ENCODE measurements at regions not wholly inside any gene's neighbourhood (a gene's known extent, or its start where the extent isn't known, plus 50 kb on each side); places are given as distances from the start of the nearest gene placed in this dataset.

DNA sequence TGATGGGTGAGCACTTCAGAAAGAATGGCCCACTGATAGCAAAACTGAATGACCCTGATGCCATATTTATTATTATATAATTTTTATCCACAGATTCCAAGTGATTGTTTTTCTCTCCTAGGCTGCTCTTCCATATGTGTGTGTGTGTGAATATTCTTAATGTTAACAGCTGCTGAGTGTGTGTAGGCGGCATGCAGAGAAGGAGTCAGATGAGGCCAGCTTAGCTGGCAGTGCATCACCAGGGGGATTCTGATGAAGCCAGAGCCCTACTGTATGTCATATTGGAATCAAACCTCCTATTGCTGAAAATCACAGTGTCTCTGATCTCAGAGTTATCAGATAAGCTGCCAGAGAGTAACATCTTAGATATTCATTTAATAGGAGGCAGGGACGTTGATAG, 177.1 kb downstream of the DMAC1 start:
- no peak for DNase-seq (ENCODE audit: low spot score)
- CTCF ChIA-PET (ENCODE audit: unreplicated experiment), result no interaction called here
- no TSS peak for BruUV-seq (replicated peaks)
- no peak overlapping the region for H3K4me3 ChIP-seq (ENCODE audit: low read depth, low read length, poor library complexity, severe bottlenecking)
- no peaks in the 10 kb centered on the region for H3K4me1 ChIP-seq (ENCODE audit: insufficient read depth, low read length, poor library complexity, severe bottlenecking)
- H3K4me2 ChIP-seq (ENCODE audit: low read length), result no peak overlapping the region
- H2AFZ ChIP-seq (ENCODE audit: low read length), result no peak overlapping the region
- intact Hi-C loops (cut with micrococcal nuclease; ENCODE audit: unreplicated experiment), result no loop called here
- no peaks in the 10 kb centered on the region for H3K9me3 ChIP-seq (ENCODE audit: low read length)
- H3K27ac ChIP-seq (ENCODE audit: low read depth, low read length, poor library complexity, severe bottlenecking), result no peak overlapping the region
- no peaks in the 10 kb centered on the region for H3K9me2 ChIP-seq (ENCODE audit: insufficient read depth, low read length)
- no peaks in the 10 kb centered on the region for H4K20me1 ChIP-seq (ENCODE audit: insufficient read depth, low read length)
- TF ChIP-seq, protein P1, sequence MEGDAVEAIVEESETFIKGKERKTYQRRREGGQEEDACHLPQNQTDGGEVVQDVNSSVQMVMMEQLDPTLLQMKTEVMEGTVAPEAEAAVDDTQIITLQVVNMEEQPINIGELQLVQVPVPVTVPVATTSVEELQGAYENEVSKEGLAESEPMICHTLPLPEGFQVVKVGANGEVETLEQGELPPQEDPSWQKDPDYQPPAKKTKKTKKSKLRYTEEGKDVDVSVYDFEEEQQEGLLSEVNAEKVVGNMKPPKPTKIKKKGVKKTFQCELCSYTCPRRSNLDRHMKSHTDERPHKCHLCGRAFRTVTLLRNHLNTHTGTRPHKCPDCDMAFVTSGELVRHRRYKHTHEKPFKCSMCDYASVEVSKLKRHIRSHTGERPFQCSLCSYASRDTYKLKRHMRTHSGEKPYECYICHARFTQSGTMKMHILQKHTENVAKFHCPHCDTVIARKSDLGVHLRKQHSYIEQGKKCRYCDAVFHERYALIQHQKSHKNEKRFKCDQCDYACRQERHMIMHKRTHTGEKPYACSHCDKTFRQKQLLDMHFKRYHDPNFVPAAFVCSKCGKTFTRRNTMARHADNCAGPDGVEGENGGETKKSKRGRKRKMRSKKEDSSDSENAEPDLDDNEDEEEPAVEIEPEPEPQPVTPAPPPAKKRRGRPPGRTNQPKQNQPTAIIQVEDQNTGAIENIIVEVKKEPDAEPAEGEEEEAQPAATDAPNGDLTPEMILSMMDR (conservative IDR thresholded peaks at IDR 0.05; ENCODE audit: low read length), result no peak
- TF ChIP-seq EZH2phosphoT487 (IDR thresholded peaks at IDR 0.05; ENCODE audit: borderline replicate concordance, low read depth, low read length), result no peak
- H3K36me3 ChIP-seq (ENCODE audit: insufficient read depth, low read length), result no peaks in the 10 kb centered on the region
- no peaks in the 10 kb centered on the region for H3K79me2 ChIP-seq (ENCODE audit: insufficient read depth, low read depth, low read length)
- POLR2A ChIA-PET, result no interaction called here

DNA sequence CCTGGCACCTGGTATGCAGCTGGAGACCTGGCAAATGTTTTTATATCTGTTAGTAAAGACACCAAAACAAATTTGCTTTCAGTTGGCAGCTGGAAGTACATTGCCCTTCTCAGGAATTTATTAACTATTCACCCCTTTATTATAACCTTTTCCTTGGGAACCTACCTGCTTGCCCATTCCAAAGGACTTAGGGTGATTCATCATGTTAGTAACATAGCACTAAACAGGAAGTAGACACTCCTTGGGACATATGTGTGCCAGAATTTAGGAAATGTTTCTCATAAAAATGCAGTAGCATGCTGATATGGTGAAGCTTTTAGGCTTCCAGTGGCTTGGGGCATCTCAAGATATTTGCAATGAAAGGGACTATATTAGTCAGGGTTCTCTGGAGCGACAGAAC, 184.2 kb downstream of the DMAC1 start:
- Histone ChIP-seq H4K20me1 (ENCODE audit: insufficient read depth, low read length) (no peaks in the 10 kb centered on the region), H2AFZ (ENCODE audit: low read length) (no peak overlapping the region), H3K4me1 (ENCODE audit: insufficient read depth, low read length, poor library complexity, severe bottlenecking) (no peaks in the 10 kb centered on the region), H3K4me2 (ENCODE audit: low read length) (no peak overlapping the region), H3K79me2 (ENCODE audit: insufficient read depth, low read depth, low read length) (no peaks in the 10 kb centered on the region), H3K9me3 (ENCODE audit: low read length) (no peaks in the 10 kb centered on the region), H3K9me2 (ENCODE audit: insufficient read depth, low read length) (no peaks in the 10 kb centered on the region), H3K4me3 (ENCODE audit: low read depth, low read length, poor library complexity, severe bottlenecking) (no peak overlapping the region), H3K27ac (ENCODE audit: low read depth, low read length, poor library complexity, severe bottlenecking) (no peak overlapping the region), H3K36me3 (ENCODE audit: insufficient read depth, low read length) (no peaks in the 10 kb centered on the region)
- intact Hi-C loops (cut with micrococcal nuclease; ENCODE audit: unreplicated experiment), result no loop called here
- POLR2A ChIA-PET, result interaction anchor here (0.6 kb wide), 1 partner anchor 25 kb away, joined by 3 read pairs; no protein-coding TSS in a partner anchor
- CTCF ChIA-PET (ENCODE audit: unreplicated experiment), result no interaction called here
- TF ChIP-seq, protein P1 (conservative IDR thresholded peaks at IDR 0.05; ENCODE audit: low read length), result no peak
- TF ChIP-seq EZH2phosphoT487 (IDR thresholded peaks at IDR 0.05; ENCODE audit: borderline replicate concordance, low read depth, low read length), result no peak
- no TSS peak for BruUV-seq (replicated peaks)
- DNase-seq (ENCODE audit: low spot score), result no peak

DNA sequence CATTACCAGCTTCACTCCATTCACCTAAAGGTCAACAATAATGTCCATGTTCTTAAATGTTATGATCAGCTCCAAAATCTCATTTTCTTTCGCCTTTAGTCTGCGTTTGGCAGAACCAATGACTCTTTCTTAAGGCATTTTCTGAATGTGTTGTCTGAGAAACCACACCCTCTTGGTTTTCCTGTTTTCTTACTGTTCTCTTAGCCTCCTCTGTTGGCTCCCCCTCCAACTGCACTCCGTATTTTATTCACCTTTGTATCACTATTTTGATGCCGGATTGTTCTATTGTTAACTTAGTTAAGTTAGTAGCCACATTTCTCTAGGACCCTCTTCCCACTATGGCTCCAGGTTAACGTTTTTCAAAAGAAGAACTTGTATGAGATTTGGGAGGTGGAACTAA, 185.6 kb downstream of the DMAC1 start:
- Histone ChIP-seq H2AFZ (ENCODE audit: low read length) (no peak overlapping the region), H3K4me3 (ENCODE audit: low read depth, low read length, poor library complexity, severe bottlenecking) (no peak overlapping the region), H3K27ac (ENCODE audit: low read depth, low read length, poor library complexity, severe bottlenecking) (no peak overlapping the region), H3K36me3 (ENCODE audit: insufficient read depth, low read length) (no peaks in the 10 kb centered on the region), H4K20me1 (ENCODE audit: insufficient read depth, low read length) (no peaks in the 10 kb centered on the region), H3K4me1 (ENCODE audit: insufficient read depth, low read length, poor library complexity, severe bottlenecking) (no peaks in the 10 kb centered on the region), H3K9me2 (ENCODE audit: insufficient read depth, low read length) (no peaks in the 10 kb centered on the region), H3K79me2 (ENCODE audit: insufficient read depth, low read depth, low read length) (no peaks in the 10 kb centered on the region), H3K4me2 (ENCODE audit: low read length) (no peak overlapping the region), H3K9me3 (ENCODE audit: low read length) (no peaks in the 10 kb centered on the region)
- ChIA-PET POLR2A (no interaction called here), CTCF (ENCODE audit: unreplicated experiment) (no interaction called here)
- TF ChIP-seq EZH2phosphoT487 (IDR thresholded peaks at IDR 0.05; ENCODE audit: borderline replicate concordance, low read depth, low read length), result no peak
- TF ChIP-seq, protein P1 (conservative IDR thresholded peaks at IDR 0.05; ENCODE audit: low read length), result no peak
- intact Hi-C loops (cut with micrococcal nuclease; ENCODE audit: unreplicated experiment), result no loop called here
- no TSS peak for BruUV-seq (replicated peaks)
- DNase-seq (ENCODE audit: low spot score), result no peak
